Psoas muscle (tissue), 7 donors: ENCODE measurements at regions not wholly inside any gene's neighbourhood (a gene's known extent, or its start where the extent isn't known, plus 50 kb on each side); places are given as distances from the start of the nearest gene placed in this dataset.

Experiments used
- ATAC-seq, 4 donors: fragments of 200-7000 bp; cut with Tn5 transposase; one replicate each; pipeline ENCODE4 v1.9.1; 2020; ENCODE audit warnings: moderate library complexity in 3 of 4, mild to moderate bottlenecking in 2 of 4
- DNase-seq, 2 donors: peaks; one replicate each; pipeline ENCODE4 v3.0.0-alpha.2; 2020
- H3K27ac ChIP-seq: fragments of 200-600 bp; one replicate; pipeline ENCODE4 v1.8.0; 2022
- H3K27me3 ChIP-seq, 3 donors: fragments of 200-600 bp in 1 of 3; one replicate each; pipeline versions ENCODE4 v1.6.1 to v1.8.0; 2013 to 2022; ENCODE audit warnings: low read length in 2 of 3, mild to moderate bottlenecking in 2 of 3, moderate library complexity in 1 of 3; ENCODE audit not compliant: insufficient read depth in 3 of 3
- H3K36me3 ChIP-seq, 2 donors: fragments of 200-600 bp in 1 of 2; one replicate each; pipeline versions ENCODE4 v1.6.1 to v1.8.0; 2013 to 2022; ENCODE audit warnings: low read depth in 1 of 2, mild to moderate bottlenecking in 1 of 2, moderate library complexity in 1 of 2; ENCODE audit not compliant: insufficient read depth in 1 of 2
- H3K4me1 ChIP-seq: fragments of 200-600 bp; one replicate; pipeline ENCODE4 v1.8.0; 2022
- H3K4me3 ChIP-seq: fragments of 200-600 bp; one replicate; pipeline ENCODE4 v1.8.0; 2022; ENCODE audit warnings: mild to moderate bottlenecking
- H3K9me3 ChIP-seq: fragments of 200-600 bp; one replicate; pipeline ENCODE4 v1.8.0; 2022
- CTCF ChIP-seq: fragments of 200-600 bp; IDR thresholded peaks from one replicate; pipeline ENCODE4 v1.8.0; 2022; ENCODE audit warnings: antibody characterized with exemption
- WGBS, 3 donors: extraction: QIAGEN DNeasy Blood & Tissue Kit; methylation state at CpG; one replicate each; pipeline versions ENCODE4 v1.1.6 to v1.1.7; 2013; 5-methylcytosine and 5-hydroxymethylcytosine counted together
- intact Hi-C, 2 donors: fragments of 100-400 bp; cut with DNase I; formaldehyde crosslinking; loops; one replicate each; pipeline versions ENCODE4 v1.11.0 to v1.14.2; 2022
- donor health status: healthy with polysubstance abuse.
- donor health status: DM: no; HTN: no; CAD: no; lungs with moderate emphysema.
- donor health status: Bipolar disorder and iron deficiency.
- donor health status: healthy.
- donor health status: DM: yes; HTN: yes; CAD: no.
- donor health status: DM: no; HTN: no; CAD: no.
- donor health status: DM: yes; HTN: yes; CAD: no.

GRCh38 chr12:53803194-53803593 lies 51.4 kb upstream of the CISTR start:
- WGBS, 3 donors = 36 to 54% (median 47%) methylated on average over 3 of the region's 3 CpGs
- Histone ChIP-seq H3K4me1 (no peaks in the 10 kb centered on the region), H3K36me3 (no peaks in the 10 kb centered on the region), H3K27ac (no peak overlapping the region), H3K27me3 (peaks cover 0 to 38% (median 4%) of the 10 kb centered on the region in 3 donors), H3K4me3 (no peak overlapping the region), H3K9me3 (no peaks in the 10 kb centered on the region)
- ATAC-seq (no peak), DNase-seq (no peak)
- no peak for TF ChIP-seq CTCF
- intact Hi-C loops = no loop called here

GRCh38 chr12:53803703-53804102 lies 51.9 kb upstream of the CISTR start:
- H3K27ac ChIP-seq = no peak overlapping the region
- no peak for ATAC-seq
- WGBS, 3 donors = 77 to 84% (median 83%) methylated on average over 4 of the region's 4 CpGs
- H3K4me1 ChIP-seq = no peaks in the 10 kb centered on the region
- peaks cover 0 to 36% (median 4%) of the 10 kb centered on the region in 3 donors for H3K27me3 ChIP-seq
- intact Hi-C loops = no loop called here
- H3K4me3 ChIP-seq = no peak overlapping the region
- no peak for TF ChIP-seq CTCF
- H3K36me3 ChIP-seq = no peaks in the 10 kb centered on the region
- H3K9me3 ChIP-seq = no peaks in the 10 kb centered on the region
- DNase-seq = no peak

GRCh38 chr12:53804429-53804828 lies 52.6 kb upstream of the CISTR start:
- no peaks in the 10 kb centered on the region for H3K36me3 ChIP-seq
- DNase-seq (no peak), ATAC-seq (no peak)
- peaks cover 0 to 36% (median 4%) of the 10 kb centered on the region in 3 donors for H3K27me3 ChIP-seq
- TF ChIP-seq CTCF = no peak
- no peak overlapping the region for H3K4me3 ChIP-seq
- H3K4me1 ChIP-seq = no peaks in the 10 kb centered on the region
- 70 to 89% (median 78%) methylated on average over 2 of the region's 2 CpGs for WGBS, 3 donors
- intact Hi-C loops = no loop called here
- no peak overlapping the region for H3K27ac ChIP-seq
- no peaks in the 10 kb centered on the region for H3K9me3 ChIP-seq

GRCh38 chr12:53805067-53805466 lies 53.3 kb upstream of the CISTR start:
- intact Hi-C loops = no loop called here
- Histone ChIP-seq H3K27me3 (peaks cover 0 to 42% (median 4%) of the 10 kb centered on the region in 3 donors), H3K36me3 (no peaks in the 10 kb centered on the region), H3K4me1 (no peaks in the 10 kb centered on the region), H3K27ac (no peak overlapping the region), H3K9me3 (no peaks in the 10 kb centered on the region), H3K4me3 (no peak overlapping the region)
- ATAC-seq (no peak), DNase-seq (no peak)
- no peak for TF ChIP-seq CTCF
- 84 to 92% (median 89%) methylated on average over 6 of the region's 6 CpGs for WGBS, 3 donors

- 83 to 90% (median 88%) methylated on average over 4 of the region's 4 CpGs for WGBS, 3 donors
- H3K9me3 ChIP-seq = no peaks in the 10 kb centered on the region
- TF ChIP-seq CTCF = no peak
- no peak overlapping the region for H3K4me3 ChIP-seq
- DNase-seq (no peak), ATAC-seq (no peak)
- H3K27ac ChIP-seq = no peak overlapping the region
- intact Hi-C loops = no loop called here
- H3K4me1 ChIP-seq = no peaks in the 10 kb centered on the region
- H3K36me3 ChIP-seq = no peaks in the 10 kb centered on the region
- H3K27me3 ChIP-seq = peaks cover 0 to 41% (median 4%) of the 10 kb centered on the region in 3 donors
These were observed 54.0 kb upstream of the CISTR start for GRCh38 chr12:53805791-53806190.
